ENCODE measurements at regions not wholly inside any gene's neighbourhood (a gene's known extent, or its start where the extent isn't known, plus 50 kb on each side); places are given as distances from the start of the nearest gene placed in this dataset.

- Histone ChIP-seq H3K27me3 (ENCODE audit: insufficient read depth, low read length) (no peaks in the 10 kb centered on the region), H3K79me2 (ENCODE audit: insufficient read depth, low read length) (no peaks in the 10 kb centered on the region), H3K4me1 (ENCODE audit: control insufficient read depth in 1 of 2, insufficient read depth in 2 of 2, low read length in 2 of 2) (no peaks in the 10 kb centered on the region), H2AFZ (ENCODE audit: low read depth, low read length, poor library complexity, severe bottlenecking) (no peak overlapping the region), H3K27ac (ENCODE audit: low read depth, low read length) (no peak overlapping the region), H4K20me1 (ENCODE audit: insufficient read depth) (no peaks in the 10 kb centered on the region), H3K9ac (ENCODE audit: low read length) (no peak overlapping the region), H3K4me2 (ENCODE audit: low read length) (no peak overlapping the region), H3K4me3 (replicated peaks in 1 of 2; ENCODE audit: low read depth in 1 of 2, low read length in 2 of 2) (no peak overlapping the region), H3K9me2 (ENCODE audit: insufficient read depth) (no peaks in the 10 kb centered on the region), H3K9me3 (ENCODE audit: control insufficient read depth in 1 of 2, insufficient read depth in 1 of 2, low read depth in 1 of 2, low read length in 2 of 2) (no peaks in the 10 kb centered on the region), H3K36me3 (ENCODE audit: control insufficient read depth in 1 of 2, insufficient read depth in 2 of 2, low read length in 2 of 2) (no peaks in the 10 kb centered on the region)
- TF ChIP-seq POLR2AphosphoS5 (IDR thresholded peaks at IDR 0.05; ENCODE audit: low read depth, low read length), result no peak
- no peak for TF ChIP-seq SP1 (IDR thresholded peaks at IDR 0.05; ENCODE audit: low read depth)
- TF ChIP-seq POLR2A (IDR thresholded peaks at IDR 0.05; ENCODE audit: borderline replicate concordance, extremely low read depth, insufficient read depth, insufficient read length), result no peak
- no peak for TF ChIP-seq JUND (IDR thresholded peaks at IDR 0.05)
- TF ChIP-seq FOSL1 (IDR thresholded peaks at IDR 0.05; ENCODE audit: low read depth), result no peak
- TF ChIP-seq ELF1 (IDR thresholded peaks at IDR 0.05; ENCODE audit: borderline replicate concordance, low read depth), result no peak
- no peak for TF ChIP-seq ATF3 (IDR thresholded peaks at IDR 0.05)
- no peak for TF ChIP-seq REST (IDR thresholded peaks at IDR 0.05; ENCODE audit: low read depth)
- no peak for TF ChIP-seq EZH2 (IDR thresholded peaks at IDR 0.05)
- no peak for TF ChIP-seq YY1 (IDR thresholded peaks at IDR 0.05; ENCODE audit: extremely low read depth, insufficient replicate concordance, low read depth, low read length)
- TF ChIP-seq SIN3A (IDR thresholded peaks at IDR 0.05; ENCODE audit: low read depth), result no peak
- TF ChIP-seq EZH2phosphoT487 (IDR thresholded peaks at IDR 0.05; ENCODE audit: borderline replicate concordance), result no peak
- TF ChIP-seq, protein P1, sequence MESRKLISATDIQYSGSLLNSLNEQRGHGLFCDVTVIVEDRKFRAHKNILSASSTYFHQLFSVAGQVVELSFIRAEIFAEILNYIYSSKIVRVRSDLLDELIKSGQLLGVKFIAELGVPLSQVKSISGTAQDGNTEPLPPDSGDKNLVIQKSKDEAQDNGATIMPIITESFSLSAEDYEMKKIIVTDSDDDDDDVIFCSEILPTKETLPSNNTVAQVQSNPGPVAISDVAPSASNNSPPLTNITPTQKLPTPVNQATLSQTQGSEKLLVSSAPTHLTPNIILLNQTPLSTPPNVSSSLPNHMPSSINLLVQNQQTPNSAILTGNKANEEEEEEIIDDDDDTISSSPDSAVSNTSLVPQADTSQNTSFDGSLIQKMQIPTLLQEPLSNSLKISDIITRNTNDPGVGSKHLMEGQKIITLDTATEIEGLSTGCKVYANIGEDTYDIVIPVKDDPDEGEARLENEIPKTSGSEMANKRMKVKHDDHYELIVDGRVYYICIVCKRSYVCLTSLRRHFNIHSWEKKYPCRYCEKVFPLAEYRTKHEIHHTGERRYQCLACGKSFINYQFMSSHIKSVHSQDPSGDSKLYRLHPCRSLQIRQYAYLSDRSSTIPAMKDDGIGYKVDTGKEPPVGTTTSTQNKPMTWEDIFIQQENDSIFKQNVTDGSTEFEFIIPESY (IDR thresholded peaks at IDR 0.05; ENCODE audit: extremely low read depth, insufficient replicate concordance, low read length), result no peak
- TF ChIP-seq RAD21 (IDR thresholded peaks at IDR 0.05; ENCODE audit: low read depth), result no peak
- TF ChIP-seq TCF7L2 (IDR thresholded peaks at IDR 0.05; ENCODE audit: borderline replicate concordance, extremely low read depth, insufficient read depth, insufficient read length), result no peak
- TF ChIP-seq, protein P2, sequence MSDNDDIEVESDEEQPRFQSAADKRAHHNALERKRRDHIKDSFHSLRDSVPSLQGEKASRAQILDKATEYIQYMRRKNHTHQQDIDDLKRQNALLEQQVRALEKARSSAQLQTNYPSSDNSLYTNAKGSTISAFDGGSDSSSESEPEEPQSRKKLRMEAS (IDR thresholded peaks at IDR 0.05), result no peak
- TF ChIP-seq SRF (IDR thresholded peaks at IDR 0.05; ENCODE audit: low read depth), result no peak
- TF ChIP-seq, protein P3, sequence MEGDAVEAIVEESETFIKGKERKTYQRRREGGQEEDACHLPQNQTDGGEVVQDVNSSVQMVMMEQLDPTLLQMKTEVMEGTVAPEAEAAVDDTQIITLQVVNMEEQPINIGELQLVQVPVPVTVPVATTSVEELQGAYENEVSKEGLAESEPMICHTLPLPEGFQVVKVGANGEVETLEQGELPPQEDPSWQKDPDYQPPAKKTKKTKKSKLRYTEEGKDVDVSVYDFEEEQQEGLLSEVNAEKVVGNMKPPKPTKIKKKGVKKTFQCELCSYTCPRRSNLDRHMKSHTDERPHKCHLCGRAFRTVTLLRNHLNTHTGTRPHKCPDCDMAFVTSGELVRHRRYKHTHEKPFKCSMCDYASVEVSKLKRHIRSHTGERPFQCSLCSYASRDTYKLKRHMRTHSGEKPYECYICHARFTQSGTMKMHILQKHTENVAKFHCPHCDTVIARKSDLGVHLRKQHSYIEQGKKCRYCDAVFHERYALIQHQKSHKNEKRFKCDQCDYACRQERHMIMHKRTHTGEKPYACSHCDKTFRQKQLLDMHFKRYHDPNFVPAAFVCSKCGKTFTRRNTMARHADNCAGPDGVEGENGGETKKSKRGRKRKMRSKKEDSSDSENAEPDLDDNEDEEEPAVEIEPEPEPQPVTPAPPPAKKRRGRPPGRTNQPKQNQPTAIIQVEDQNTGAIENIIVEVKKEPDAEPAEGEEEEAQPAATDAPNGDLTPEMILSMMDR (IDR thresholded peaks at IDR 0.05 in 2 of 3, conservative IDR thresholded peaks at IDR 0.05 in 1 of 3; ENCODE audit: borderline replicate concordance in 1 of 3, insufficient read depth in 1 of 3, low read depth in 2 of 3, low read length in 2 of 3), result no peak
- TF ChIP-seq CEBPB (IDR thresholded peaks at IDR 0.05; ENCODE audit: low read depth), result no peak
- no peak for TF ChIP-seq EGR1 (IDR thresholded peaks at IDR 0.05; ENCODE audit: low read depth)
- no peak for ATAC-seq
- CTCF ChIA-PET, result no interaction called here
- RAD21 ChIA-PET (ENCODE audit: low non-redundant PET in 1 of 2, low total read pairs in 2 of 2, uncharacterized antibody in 2 of 2, unreplicated experiment in 2 of 2), result no interaction called here
- POLR2A ChIA-PET, result no interaction called here
- no TSS peak for BruUV-seq (replicated peaks)
- intact Hi-C loops (cut with micrococcal nuclease), result no loop called here
- no peak for DNase-seq (ENCODE audit: low read depth, low spot score)
Observed at GRCh38 chr13:64283926-64284325, 2868.3 kb upstream of the PCDH20 start.

Data from HCT116 (cell line).